ENCODE measurements at regions not wholly inside any gene's neighbourhood (a gene's known extent, or its start where the extent isn't known, plus 50 kb on each side); places are given as distances from the start of the nearest gene placed in this dataset.

GRCh38 chr7:67821116-67821515 is 824.5 kb downstream of the TYW1 start:
- DNase-seq (ENCODE audit: low read depth), result peak; percentile 6
- TF ChIP-seq CTCF (IDR thresholded peaks at IDR 0.05; ENCODE audit: low read length, missing control alignments), result no peak
- H3K4me3 ChIP-seq (replicated peaks; ENCODE audit: low read depth, low read length), result no peak overlapping the region

GRCh38 chr7:67823345-67823744 is 826.7 kb downstream of the TYW1 start:
- DNase-seq (ENCODE audit: low read depth), result peak; percentile 29
- H3K4me3 ChIP-seq (replicated peaks; ENCODE audit: low read depth, low read length), result no peak overlapping the region
- no peak for TF ChIP-seq CTCF (IDR thresholded peaks at IDR 0.05; ENCODE audit: low read length, missing control alignments)

- no peak for TF ChIP-seq CTCF (IDR thresholded peaks at IDR 0.05; ENCODE audit: low read length, missing control alignments)
- H3K4me3 ChIP-seq (replicated peaks; ENCODE audit: low read depth, low read length), result no peak overlapping the region
- DNase-seq (ENCODE audit: low read depth), result no peak
Measured at GRCh38 chr7:67825356-67825755, 828.7 kb downstream of the TYW1 start.

GRCh38 chr7:67841896-67842295 is 845.3 kb downstream of the TYW1 start:
- TF ChIP-seq CTCF (IDR thresholded peaks at IDR 0.05; ENCODE audit: low read length, missing control alignments), result no peak
- no peak for DNase-seq (ENCODE audit: low read depth)
- no peak overlapping the region for H3K4me3 ChIP-seq (replicated peaks; ENCODE audit: low read depth, low read length)

- TF ChIP-seq CTCF (IDR thresholded peaks at IDR 0.05; ENCODE audit: low read length, missing control alignments), result no peak
- H3K4me3 ChIP-seq (replicated peaks; ENCODE audit: low read depth, low read length), result no peak overlapping the region
- DNase-seq (ENCODE audit: low read depth), result no peak
Measured at GRCh38 chr7:67842571-67842970, 845.9 kb downstream of the TYW1 start.

- DNase-seq (ENCODE audit: low read depth), result no peak
- no peak for TF ChIP-seq CTCF (IDR thresholded peaks at IDR 0.05; ENCODE audit: low read length, missing control alignments)
Measured at GRCh38 chr7:67843001-67843565, 846.5 kb downstream of the TYW1 start.

GRCh38 chr7:67843615-67844014 is 847.0 kb downstream of the TYW1 start:
- no peak overlapping the region for H3K4me3 ChIP-seq (replicated peaks; ENCODE audit: low read depth, low read length)
- TF ChIP-seq CTCF (IDR thresholded peaks at IDR 0.05; ENCODE audit: low read length, missing control alignments), result no peak
- DNase-seq (ENCODE audit: low read depth), result no peak

More at GRCh38 chr7:67843001-67843565, 846.5 kb downstream of the TYW1 start:
- no peak overlapping the region for H3K4me3 ChIP-seq (replicated peaks; ENCODE audit: low read depth, low read length)
